ENCODE measurements at regions not wholly inside any gene's neighbourhood (a gene's known extent, or its start where the extent isn't known, plus 50 kb on each side); places are given as distances from the start of the nearest gene placed in this dataset.

DNA sequence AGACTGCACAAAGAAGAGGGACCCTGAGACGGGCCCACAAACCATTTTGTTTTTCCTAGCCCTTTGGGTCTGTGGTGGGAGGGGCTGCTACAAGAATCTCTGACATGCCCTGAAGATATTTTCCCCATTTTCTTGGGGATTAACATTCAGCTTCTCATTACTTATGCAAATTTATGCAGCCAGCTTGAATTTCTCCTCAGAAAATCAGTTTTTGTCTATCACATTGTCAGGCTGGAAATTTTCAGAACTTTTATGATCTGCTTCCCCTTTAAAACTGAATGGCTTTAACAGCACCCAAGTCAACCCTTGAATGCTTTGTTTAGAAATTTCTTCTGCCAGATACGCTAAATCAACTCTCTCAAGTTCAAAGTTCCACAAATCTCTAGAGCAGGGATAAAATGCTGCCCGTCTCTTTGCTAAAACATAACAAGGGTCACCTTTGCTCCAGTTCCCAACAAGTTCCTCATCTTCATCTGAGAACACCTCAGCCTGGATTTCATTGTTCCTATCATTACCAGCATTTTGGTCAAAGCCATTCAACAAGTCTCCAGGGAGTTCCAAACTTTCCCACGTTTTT, 560.0 kb upstream of the KCND2 start:
- TF ChIP-seq, protein P1, sequence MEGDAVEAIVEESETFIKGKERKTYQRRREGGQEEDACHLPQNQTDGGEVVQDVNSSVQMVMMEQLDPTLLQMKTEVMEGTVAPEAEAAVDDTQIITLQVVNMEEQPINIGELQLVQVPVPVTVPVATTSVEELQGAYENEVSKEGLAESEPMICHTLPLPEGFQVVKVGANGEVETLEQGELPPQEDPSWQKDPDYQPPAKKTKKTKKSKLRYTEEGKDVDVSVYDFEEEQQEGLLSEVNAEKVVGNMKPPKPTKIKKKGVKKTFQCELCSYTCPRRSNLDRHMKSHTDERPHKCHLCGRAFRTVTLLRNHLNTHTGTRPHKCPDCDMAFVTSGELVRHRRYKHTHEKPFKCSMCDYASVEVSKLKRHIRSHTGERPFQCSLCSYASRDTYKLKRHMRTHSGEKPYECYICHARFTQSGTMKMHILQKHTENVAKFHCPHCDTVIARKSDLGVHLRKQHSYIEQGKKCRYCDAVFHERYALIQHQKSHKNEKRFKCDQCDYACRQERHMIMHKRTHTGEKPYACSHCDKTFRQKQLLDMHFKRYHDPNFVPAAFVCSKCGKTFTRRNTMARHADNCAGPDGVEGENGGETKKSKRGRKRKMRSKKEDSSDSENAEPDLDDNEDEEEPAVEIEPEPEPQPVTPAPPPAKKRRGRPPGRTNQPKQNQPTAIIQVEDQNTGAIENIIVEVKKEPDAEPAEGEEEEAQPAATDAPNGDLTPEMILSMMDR (IDR thresholded peaks at IDR 0.05; ENCODE audit: low read depth, low read length): no peak
- TF ChIP-seq EZH2phosphoT487 (IDR thresholded peaks at IDR 0.05; ENCODE audit: low read depth): no peak

Data from OCI-LY3 (cell line).